Fibroblast of mammary gland (primary cell): ENCODE measurements at regions not wholly inside any gene's neighbourhood (a gene's known extent, or its start where the extent isn't known, plus 50 kb on each side); places are given as distances from the start of the nearest gene placed in this dataset.

Source experiments
- DNase-seq: peaks from one replicate; pipeline ENCODE4 v3.0.0-alpha.2; 2010; ENCODE audit warnings: low read depth
- H3K4me3 ChIP-seq: 2 replicates; pipeline ENCODE4 v1.5.1; 2011; ENCODE audit warnings: low read depth, mild to moderate bottlenecking, low read length, moderate library complexity; ENCODE audit not compliant: control insufficient read depth
- TF ChIP-seq, protein P1 (sequence below): conservative IDR thresholded peaks from 2 replicates; pipeline ENCODE4 v1.5.1; 2011; ENCODE audit warnings: low read depth, low read length, inconsistent platforms; ENCODE audit not compliant: control insufficient read depth, insufficient read depth

DNA sequence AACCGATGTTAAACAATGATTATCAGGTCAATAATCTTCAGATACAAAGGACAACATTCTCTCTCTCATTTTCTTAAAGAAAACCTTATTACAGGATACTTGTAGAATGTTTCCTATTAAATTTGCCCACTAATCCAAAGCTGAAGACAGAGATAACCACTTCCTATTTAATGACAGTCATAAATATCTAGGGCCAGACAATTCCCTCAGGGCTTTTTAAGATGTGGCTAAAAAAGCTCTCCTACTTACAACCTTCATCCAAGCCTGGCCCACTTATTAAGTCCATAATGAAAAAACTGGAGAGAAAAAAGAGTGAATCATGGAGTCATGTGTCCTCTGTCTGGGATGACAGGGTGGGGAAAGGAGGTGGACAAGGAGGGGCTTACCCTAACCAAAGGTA is 235.9 kb downstream of the KLF12 start:
- TF ChIP-seq, protein P1, sequence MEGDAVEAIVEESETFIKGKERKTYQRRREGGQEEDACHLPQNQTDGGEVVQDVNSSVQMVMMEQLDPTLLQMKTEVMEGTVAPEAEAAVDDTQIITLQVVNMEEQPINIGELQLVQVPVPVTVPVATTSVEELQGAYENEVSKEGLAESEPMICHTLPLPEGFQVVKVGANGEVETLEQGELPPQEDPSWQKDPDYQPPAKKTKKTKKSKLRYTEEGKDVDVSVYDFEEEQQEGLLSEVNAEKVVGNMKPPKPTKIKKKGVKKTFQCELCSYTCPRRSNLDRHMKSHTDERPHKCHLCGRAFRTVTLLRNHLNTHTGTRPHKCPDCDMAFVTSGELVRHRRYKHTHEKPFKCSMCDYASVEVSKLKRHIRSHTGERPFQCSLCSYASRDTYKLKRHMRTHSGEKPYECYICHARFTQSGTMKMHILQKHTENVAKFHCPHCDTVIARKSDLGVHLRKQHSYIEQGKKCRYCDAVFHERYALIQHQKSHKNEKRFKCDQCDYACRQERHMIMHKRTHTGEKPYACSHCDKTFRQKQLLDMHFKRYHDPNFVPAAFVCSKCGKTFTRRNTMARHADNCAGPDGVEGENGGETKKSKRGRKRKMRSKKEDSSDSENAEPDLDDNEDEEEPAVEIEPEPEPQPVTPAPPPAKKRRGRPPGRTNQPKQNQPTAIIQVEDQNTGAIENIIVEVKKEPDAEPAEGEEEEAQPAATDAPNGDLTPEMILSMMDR: no peak
- DNase-seq: no peak
- no peak overlapping the region for H3K4me3 ChIP-seq

DNA sequence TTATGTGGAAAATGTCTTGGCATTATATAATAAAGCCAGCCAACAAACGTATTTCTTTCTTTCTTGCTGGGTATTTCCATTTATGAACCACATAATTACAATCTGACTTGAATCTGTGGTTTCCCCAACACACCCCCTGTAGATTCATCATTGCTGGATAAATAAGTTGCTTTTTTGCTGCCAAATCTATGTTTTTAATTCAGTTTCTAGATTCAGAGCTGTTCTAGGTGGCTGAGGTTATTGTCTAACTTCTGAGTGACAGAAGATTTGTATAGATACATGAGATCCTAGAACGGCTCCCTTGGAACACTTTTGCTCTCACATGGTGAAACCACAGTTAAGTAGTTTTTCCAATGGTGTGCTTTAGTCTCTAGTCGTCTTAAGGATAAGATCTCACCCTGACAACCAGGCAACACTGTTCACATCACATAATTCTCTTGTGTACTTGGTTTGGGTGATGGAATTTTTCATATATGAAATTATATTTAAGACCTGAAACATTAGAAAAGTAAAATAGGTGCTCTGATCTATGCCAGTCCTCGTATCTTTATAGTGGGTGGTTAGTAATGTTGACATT is 239.1 kb downstream of the KLF12 start:
- TF ChIP-seq, protein P1: no peak
- DNase-seq: no peak
- no peak overlapping the region for H3K4me3 ChIP-seq

DNA sequence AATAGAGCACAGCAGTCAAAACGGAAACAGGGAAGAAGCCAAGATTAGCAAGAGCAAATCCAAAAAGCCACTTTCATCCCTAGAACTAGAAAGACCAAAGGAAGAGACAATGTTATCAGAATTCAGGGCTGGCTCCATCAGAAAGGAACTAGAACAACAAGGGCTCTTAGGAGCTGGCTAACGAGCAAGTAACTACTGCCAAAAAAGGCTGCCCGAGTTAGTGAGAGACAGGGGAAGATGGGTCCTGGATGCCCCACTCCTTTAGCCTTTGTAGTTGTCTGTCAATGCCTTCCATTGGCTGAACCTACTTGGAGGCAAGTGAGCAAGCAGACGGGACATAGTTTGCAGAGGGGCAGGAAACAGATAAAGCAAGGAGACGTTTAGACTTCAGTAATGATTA is 240.4 kb downstream of the KLF12 start:
- H3K4me3 ChIP-seq: no peak overlapping the region
- no peak for DNase-seq
- TF ChIP-seq, protein P1: no peak

DNA sequence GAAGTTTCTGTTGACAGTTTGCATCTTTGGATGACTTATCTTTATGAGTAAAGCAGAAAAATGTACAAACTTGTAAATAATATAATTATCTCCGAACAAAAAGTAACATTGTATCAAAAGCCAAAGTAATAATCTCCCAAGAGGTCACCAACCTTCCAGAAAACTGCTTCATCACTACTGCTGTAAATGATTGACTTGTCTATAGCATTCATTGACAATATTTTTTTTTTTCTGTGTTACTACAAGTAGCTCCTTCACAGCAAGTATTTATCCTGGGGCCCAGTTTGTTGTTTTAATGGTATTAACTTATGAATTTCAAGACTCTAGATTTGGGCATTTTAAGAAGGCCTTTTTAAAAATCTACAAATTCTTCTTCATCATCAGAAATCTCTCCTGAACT is 242.4 kb downstream of the KLF12 start:
- H3K4me3 ChIP-seq: no peak overlapping the region
- TF ChIP-seq, protein P1: no peak

DNA sequence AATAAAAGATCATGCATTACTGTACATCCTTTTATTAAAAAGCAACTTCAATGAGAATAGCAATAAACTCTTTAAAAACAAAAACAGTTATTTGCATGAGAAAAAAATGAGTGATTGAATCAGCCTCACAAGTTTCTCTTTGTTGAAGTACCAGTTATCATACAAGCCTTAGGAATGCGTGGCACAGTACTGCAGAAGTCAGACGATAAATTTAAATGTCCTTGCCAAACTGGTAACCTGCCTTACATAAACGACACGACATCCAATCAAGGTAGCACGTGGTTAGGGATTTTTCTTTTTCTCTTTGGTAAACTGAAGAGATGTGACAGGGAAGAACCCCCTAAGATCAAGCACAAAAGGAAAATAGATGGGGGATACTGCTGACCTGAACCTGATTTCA is 251.0 kb downstream of the KLF12 start:
- TF ChIP-seq, protein P1: no peak
- no peak for DNase-seq
- H3K4me3 ChIP-seq: no peak overlapping the region

More for the DNA sequence above, 242.4 kb downstream of the KLF12 start:
- DNase-seq: no peak

DNA sequence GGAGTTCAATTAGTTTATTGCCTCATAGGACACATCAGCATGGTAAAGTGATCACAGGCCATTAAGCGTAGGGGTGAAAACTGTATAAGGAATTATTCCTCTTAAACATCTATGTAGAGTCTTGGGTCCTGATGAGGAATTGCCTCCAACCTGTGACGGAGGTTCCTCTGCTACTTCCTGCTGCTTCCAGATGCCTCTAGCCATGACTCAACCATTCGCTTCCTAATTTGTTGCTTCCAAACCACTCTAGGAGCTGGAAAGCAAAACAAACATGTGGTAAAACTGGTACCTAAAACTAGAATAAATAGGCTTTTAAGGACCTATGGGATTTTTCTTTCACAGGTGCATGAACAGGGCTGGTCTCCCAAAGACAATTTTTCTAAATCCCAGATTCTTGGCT is 253.8 kb downstream of the KLF12 start:
- no peak overlapping the region for H3K4me3 ChIP-seq
- TF ChIP-seq, protein P1: no peak
- peak; percentile 16 for DNase-seq
